AG04449 (cell line): ENCODE measurements at regions not wholly inside any gene's neighbourhood (a gene's known extent, or its start where the extent isn't known, plus 50 kb on each side); places are given as distances from the start of the nearest gene placed in this dataset.

Experiments
- CTCF ChIA-PET: fragments of 350-600 bp; formaldehyde crosslinking; extraction: SDS; loops from one replicate; lab custom pipeline; 2021; ENCODE audit warnings: antibody characterized with exemption; lab: Yijun Ruan, JAX
- POLR2A ChIA-PET: fragments of 400-600, 350-600 bp; formaldehyde crosslinking; extraction: SDS; loops from one replicate; lab custom pipeline; 2020; ENCODE audit warnings: antibody characterized with exemption, inconsistent platforms; lab: Yijun Ruan, JAX
- DNase-seq: peaks from one replicate; pipeline ENCODE4 v3.0.0-alpha.2; 2010; ENCODE audit warnings: low read depth, low spot score
- H3K4me3 ChIP-seq: 2 replicates; pipeline ENCODE4 v1.5.1; 2011; ENCODE audit warnings: low read depth, mild to moderate bottlenecking, control low read depth, low read length
- CTCF ChIP-seq: IDR thresholded peaks from one replicate; pipeline ENCODE4 v1.5.1; 2011; ENCODE audit warnings: mild to moderate bottlenecking, moderate library complexity, low read length, control low read depth, inconsistent platforms; ENCODE audit not compliant: insufficient read depth; ENCODE audit errors: missing control alignments

- POLR2A ChIA-PET, result no interaction called here
- CTCF ChIA-PET, result interaction anchor here (0.7 to 1.5 kb wide), 3 partner anchors 12 to 243 kb away, joined by 3 to 4 read pairs (median 3); no protein-coding TSS in a partner anchor
Measured at GRCh38 chr14:71381814-71382213, 474.6 kb downstream of the PCNX1 start.

GRCh38 chr14:71382315-71382714 lies 475.1 kb downstream of the PCNX1 start:
- H3K4me3 ChIP-seq, result no peak overlapping the region
- POLR2A ChIA-PET, result no interaction called here
- no peak for TF ChIP-seq CTCF
- DNase-seq, result no peak
- CTCF ChIA-PET, result interaction anchor here (0.5 to 0.8 kb wide), 2 partner anchors 240 to 243 kb away, joined by 3 read pairs; no protein-coding TSS in a partner anchor

More at GRCh38 chr14:71381814-71382213, 474.6 kb downstream of the PCNX1 start:
- H3K4me3 ChIP-seq, result no peak overlapping the region
- no peak for DNase-seq
- no peak for TF ChIP-seq CTCF

GRCh38 chr14:71383510-71383909 lies 476.3 kb downstream of the PCNX1 start:
- no peak overlapping the region for H3K4me3 ChIP-seq
- POLR2A ChIA-PET, result no interaction called here
- CTCF ChIA-PET, result no interaction called here
- DNase-seq, result no peak
- TF ChIP-seq CTCF, result no peak

GRCh38 chr14:71384007-71384845 lies 477.0 kb downstream of the PCNX1 start:
- CTCF ChIA-PET, result no interaction called here
- POLR2A ChIA-PET, result no interaction called here
- DNase-seq, result no peak
- H3K4me3 ChIP-seq, result no peak overlapping the region
- TF ChIP-seq CTCF, result no peak

GRCh38 chr14:71387753-71388152 lies 480.5 kb downstream of the PCNX1 start:
- POLR2A ChIA-PET, result no interaction called here

More at GRCh38 chr14:71387753-71388152, 480.5 kb downstream of the PCNX1 start:
- CTCF ChIA-PET, result no interaction called here
- no peak overlapping the region for H3K4me3 ChIP-seq
- TF ChIP-seq CTCF, result no peak
- DNase-seq, result no peak
